ENCODE measurements at regions not wholly inside any gene's neighbourhood (a gene's known extent, or its start where the extent isn't known, plus 50 kb on each side); places are given as distances from the start of the nearest gene placed in this dataset.

DNA sequence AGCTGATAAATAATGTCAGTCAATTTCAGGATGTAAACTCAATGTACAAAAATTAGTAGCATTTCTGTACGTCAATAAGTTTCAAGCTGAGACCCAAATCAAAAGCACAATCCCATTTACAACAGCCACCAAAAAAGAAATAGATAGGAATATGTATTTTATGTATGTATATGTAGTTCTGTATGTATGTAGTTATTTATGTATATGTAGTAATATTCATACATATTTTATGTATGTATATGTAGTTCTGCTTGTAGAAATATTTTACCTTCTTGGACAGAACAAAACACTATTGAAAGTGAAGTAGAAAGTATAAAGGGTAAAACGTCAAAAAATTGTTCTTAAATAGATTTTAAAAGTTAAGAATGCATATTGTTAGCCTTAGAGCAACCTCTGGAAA lies 591.0 kb upstream of the SETBP1 start:
- TF ChIP-seq, protein P1, sequence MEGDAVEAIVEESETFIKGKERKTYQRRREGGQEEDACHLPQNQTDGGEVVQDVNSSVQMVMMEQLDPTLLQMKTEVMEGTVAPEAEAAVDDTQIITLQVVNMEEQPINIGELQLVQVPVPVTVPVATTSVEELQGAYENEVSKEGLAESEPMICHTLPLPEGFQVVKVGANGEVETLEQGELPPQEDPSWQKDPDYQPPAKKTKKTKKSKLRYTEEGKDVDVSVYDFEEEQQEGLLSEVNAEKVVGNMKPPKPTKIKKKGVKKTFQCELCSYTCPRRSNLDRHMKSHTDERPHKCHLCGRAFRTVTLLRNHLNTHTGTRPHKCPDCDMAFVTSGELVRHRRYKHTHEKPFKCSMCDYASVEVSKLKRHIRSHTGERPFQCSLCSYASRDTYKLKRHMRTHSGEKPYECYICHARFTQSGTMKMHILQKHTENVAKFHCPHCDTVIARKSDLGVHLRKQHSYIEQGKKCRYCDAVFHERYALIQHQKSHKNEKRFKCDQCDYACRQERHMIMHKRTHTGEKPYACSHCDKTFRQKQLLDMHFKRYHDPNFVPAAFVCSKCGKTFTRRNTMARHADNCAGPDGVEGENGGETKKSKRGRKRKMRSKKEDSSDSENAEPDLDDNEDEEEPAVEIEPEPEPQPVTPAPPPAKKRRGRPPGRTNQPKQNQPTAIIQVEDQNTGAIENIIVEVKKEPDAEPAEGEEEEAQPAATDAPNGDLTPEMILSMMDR (IDR thresholded peaks at IDR 0.05; ENCODE audit: insufficient read depth, low read length, poor library complexity, severe bottlenecking) = no peak
- no peak for TF ChIP-seq EZH2phosphoT487 (conservative IDR thresholded peaks at IDR 0.05; ENCODE audit: low read length)

Measured in SU-DHL-6 (cell line).